ENCODE measurements at regions not wholly inside any gene's neighbourhood (a gene's known extent, or its start where the extent isn't known, plus 50 kb on each side); places are given as distances from the start of the nearest gene placed in this dataset.

GRCh38 chr16:64004116-64004515, 1117.7 kb downstream of the CDH11 start:
- TF ChIP-seq CTCF (IDR thresholded peaks at IDR 0.05) = no peak
- DNase-seq (ENCODE audit: low spot score) = no peak
- no peak for ATAC-seq (ENCODE audit: low FRiP score)

GRCh38 chr16:63995025-63995424, 1126.8 kb downstream of the CDH11 start:
- ATAC-seq (ENCODE audit: low FRiP score) (no peak), DNase-seq (ENCODE audit: low spot score) (no peak)
- TF ChIP-seq CTCF (IDR thresholded peaks at IDR 0.05) = no peak

GRCh38 chr16:63983401-63983800, 1138.5 kb downstream of the CDH11 start:
- ATAC-seq (ENCODE audit: low FRiP score) (no peak), DNase-seq (ENCODE audit: low spot score) (no peak)
- TF ChIP-seq CTCF (IDR thresholded peaks at IDR 0.05) = no peak

- no peak for ATAC-seq (ENCODE audit: low FRiP score)
- TF ChIP-seq CTCF (IDR thresholded peaks at IDR 0.05) = no peak
These were observed 1139.1 kb downstream of the CDH11 start for GRCh38 chr16:63982741-63983140.

GRCh38 chr16:63982110-63982509, 1139.8 kb downstream of the CDH11 start:
- DNase-seq (ENCODE audit: low spot score) (no peak), ATAC-seq (ENCODE audit: low FRiP score) (no peak)
- TF ChIP-seq CTCF (IDR thresholded peaks at IDR 0.05) = no peak

More at GRCh38 chr16:63982741-63983140, 1139.1 kb downstream of the CDH11 start:
- no peak for DNase-seq (ENCODE audit: low spot score)

GRCh38 chr16:63981639-63982038, 1140.2 kb downstream of the CDH11 start:
- ATAC-seq (ENCODE audit: low FRiP score) = no peak
- DNase-seq (ENCODE audit: low spot score) = no peak
- TF ChIP-seq CTCF (IDR thresholded peaks at IDR 0.05) = no peak

GRCh38 chr16:63980763-63981162, 1141.1 kb downstream of the CDH11 start:
- TF ChIP-seq CTCF (IDR thresholded peaks at IDR 0.05) = no peak
- DNase-seq (ENCODE audit: low spot score) = no peak
- no peak for ATAC-seq (ENCODE audit: low FRiP score)

All from omental fat pad (tissue), 3 donors.